ENCODE measurements at regions not wholly inside any gene's neighbourhood (a gene's known extent, or its start where the extent isn't known, plus 50 kb on each side); places are given as distances from the start of the nearest gene placed in this dataset.

DNA sequence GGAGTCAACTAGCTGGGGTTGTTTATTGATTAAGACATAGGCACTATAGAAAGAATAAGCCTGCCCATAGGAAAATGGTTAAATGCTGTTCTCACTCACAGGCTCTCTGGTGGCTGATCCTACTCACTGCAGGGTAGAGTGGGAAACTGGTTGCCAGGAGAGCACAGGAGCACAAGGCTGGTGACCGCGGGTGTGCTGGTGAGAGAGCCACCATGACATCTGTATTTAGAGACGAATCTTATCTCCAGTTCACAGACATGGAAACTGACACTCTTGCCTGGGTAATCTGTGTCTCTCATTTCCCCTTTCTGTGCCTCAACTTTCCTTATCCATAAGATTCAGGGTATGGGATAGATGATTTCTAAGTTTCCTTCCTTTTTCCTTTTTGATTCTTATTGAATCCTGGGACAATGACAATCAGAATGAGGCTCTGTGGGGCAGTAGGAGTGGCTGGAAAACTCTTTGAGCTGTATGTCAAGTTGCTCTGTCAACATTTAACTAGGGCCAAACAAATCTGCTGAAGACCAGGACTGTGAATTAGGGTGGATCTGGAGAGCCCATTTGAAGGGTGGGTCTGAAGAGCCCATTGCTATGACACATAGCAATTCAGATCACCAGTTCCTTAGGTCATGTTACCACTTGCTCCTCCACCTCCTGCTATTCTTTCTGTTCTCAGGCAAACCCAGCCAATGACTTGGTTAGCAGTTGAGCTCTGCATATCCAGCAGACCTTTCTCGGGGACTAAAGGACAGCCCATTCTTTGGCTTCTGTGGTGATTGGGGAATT is 286.1 kb upstream of the TBL1XR1 start:
- TF ChIP-seq, protein P1, sequence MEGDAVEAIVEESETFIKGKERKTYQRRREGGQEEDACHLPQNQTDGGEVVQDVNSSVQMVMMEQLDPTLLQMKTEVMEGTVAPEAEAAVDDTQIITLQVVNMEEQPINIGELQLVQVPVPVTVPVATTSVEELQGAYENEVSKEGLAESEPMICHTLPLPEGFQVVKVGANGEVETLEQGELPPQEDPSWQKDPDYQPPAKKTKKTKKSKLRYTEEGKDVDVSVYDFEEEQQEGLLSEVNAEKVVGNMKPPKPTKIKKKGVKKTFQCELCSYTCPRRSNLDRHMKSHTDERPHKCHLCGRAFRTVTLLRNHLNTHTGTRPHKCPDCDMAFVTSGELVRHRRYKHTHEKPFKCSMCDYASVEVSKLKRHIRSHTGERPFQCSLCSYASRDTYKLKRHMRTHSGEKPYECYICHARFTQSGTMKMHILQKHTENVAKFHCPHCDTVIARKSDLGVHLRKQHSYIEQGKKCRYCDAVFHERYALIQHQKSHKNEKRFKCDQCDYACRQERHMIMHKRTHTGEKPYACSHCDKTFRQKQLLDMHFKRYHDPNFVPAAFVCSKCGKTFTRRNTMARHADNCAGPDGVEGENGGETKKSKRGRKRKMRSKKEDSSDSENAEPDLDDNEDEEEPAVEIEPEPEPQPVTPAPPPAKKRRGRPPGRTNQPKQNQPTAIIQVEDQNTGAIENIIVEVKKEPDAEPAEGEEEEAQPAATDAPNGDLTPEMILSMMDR (IDR thresholded peaks at IDR 0.05): peak in 2 of 12 donors; percentile 5 to 26
- no peak for TF ChIP-seq POLR2A (IDR thresholded peaks at IDR 0.05)

All from heart left ventricle (tissue), 13 donors.